Esophagus squamous epithelium (tissue), 4 donors: ENCODE measurements at regions not wholly inside any gene's neighbourhood (a gene's known extent, or its start where the extent isn't known, plus 50 kb on each side); places are given as distances from the start of the nearest gene placed in this dataset.

Experiments used
- POLR2A ChIP-seq, 4 donors: fragments of 450-650 bp; IDR thresholded peaks; one replicate each; pipeline ENCODE4 v1.6.1; 2017; ENCODE audit warnings: antibody characterized with exemption in 4 of 4, mild to moderate bottlenecking in 4 of 4, moderate library complexity in 3 of 4
- TF ChIP-seq, protein P1 (sequence below), 6 experiments: fragments of 450-650 bp in 4 of 6; fragments of 200-600 bp in 2 of 6; sonication (generic) in 2 of 6; IDR thresholded peaks; one replicate each; pipeline ENCODE4 v1.5.1; 2016 to 2019; ENCODE audit warnings: antibody characterized with exemption in 6 of 6, mild to moderate bottlenecking in 4 of 6, moderate library complexity in 4 of 6

DNA sequence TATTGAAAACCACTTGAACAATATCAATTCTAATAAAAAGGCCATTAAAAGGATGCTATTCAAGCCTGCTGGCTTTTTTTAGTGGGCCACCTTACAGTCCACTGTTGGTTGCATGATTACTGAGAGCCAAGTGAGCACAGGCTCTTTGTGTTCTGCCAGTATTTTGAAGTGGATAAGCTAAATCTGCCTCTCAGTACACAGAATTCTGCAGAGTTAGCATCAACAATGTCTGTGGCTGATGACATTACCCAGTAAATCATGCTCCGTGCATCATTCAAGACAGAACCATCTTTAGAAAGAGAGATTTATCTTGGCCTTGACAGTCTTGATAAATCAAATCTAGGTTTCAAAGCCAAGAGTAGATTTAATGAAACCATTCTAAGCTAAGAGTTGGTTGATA lies 119.0 kb upstream of the GNPDA2 start:
- TF ChIP-seq, protein P1, sequence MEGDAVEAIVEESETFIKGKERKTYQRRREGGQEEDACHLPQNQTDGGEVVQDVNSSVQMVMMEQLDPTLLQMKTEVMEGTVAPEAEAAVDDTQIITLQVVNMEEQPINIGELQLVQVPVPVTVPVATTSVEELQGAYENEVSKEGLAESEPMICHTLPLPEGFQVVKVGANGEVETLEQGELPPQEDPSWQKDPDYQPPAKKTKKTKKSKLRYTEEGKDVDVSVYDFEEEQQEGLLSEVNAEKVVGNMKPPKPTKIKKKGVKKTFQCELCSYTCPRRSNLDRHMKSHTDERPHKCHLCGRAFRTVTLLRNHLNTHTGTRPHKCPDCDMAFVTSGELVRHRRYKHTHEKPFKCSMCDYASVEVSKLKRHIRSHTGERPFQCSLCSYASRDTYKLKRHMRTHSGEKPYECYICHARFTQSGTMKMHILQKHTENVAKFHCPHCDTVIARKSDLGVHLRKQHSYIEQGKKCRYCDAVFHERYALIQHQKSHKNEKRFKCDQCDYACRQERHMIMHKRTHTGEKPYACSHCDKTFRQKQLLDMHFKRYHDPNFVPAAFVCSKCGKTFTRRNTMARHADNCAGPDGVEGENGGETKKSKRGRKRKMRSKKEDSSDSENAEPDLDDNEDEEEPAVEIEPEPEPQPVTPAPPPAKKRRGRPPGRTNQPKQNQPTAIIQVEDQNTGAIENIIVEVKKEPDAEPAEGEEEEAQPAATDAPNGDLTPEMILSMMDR (IDR thresholded peaks at IDR 0.05): no peak
- no peak for TF ChIP-seq POLR2A (IDR thresholded peaks at IDR 0.05)
